ENCODE measurements at regions not wholly inside any gene's neighbourhood (a gene's known extent, or its start where the extent isn't known, plus 50 kb on each side); places are given as distances from the start of the nearest gene placed in this dataset.

DNA sequence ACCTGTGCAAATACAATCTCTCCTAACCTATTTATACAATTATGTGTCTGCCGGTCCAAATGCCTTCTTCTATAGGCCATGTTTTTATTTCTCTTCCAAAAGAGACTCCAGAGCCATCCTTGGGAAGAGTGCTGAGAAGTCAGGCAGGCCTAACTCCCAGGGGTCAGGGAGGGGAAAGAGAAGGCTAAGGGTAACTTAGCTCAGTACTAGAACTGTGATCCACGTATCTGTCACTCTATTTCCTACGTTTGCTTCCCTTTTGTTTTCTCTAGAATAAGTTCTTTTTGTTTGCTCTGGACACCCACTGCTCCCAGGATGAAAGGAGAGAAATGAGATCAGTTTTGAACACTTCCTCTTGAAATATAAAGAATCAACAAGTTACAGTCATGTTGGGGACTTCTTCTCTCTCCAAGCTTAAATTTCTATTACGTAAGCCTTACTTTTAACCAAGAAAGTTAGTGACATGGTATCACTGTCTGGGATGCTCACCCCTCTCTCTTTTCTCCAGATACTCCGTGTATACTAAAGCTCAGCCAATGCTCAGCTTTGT lies 79.2 kb downstream of the DAD1 start:
- WGBS, 2 experiments (ENCODE audit: extremely low coverage in 2 of 2, insufficient read length in 1 of 2): no CpG with 5 or more reads among the region's 5 CpGs
- ATAC-seq (ENCODE audit: low read depth): no peak
- Histone ChIP-seq H2AFZ (replicated peaks; ENCODE audit: low read length, poor library complexity) (no peak overlapping the region), H3K14ac (replicated peaks; ENCODE audit: low read depth, low read length) (peak overlapping the region; percentile 19; the same call in 1 of the 2 replicates), H3K36me3 (ENCODE audit: control insufficient read depth, insufficient read depth, low read length) (no peaks in the 10 kb centered on the region), H3K56ac (ENCODE audit: extremely low read depth, insufficient read depth, low read length) (no peak overlapping the region), H4K8ac (ENCODE audit: low read depth in 2 of 2, low read length in 2 of 2) (no peak overlapping the region), H2BK15ac (ENCODE audit: low read depth, low read length) (no peak overlapping the region; the same call in 2 of the 3 replicates), H2AK9ac (replicated peaks; ENCODE audit: low read depth, low read length, poor library complexity) (no peak overlapping the region), H4K91ac (ENCODE audit: insufficient read depth, low read depth, low read length) (no peak overlapping the region), H4K20me1 (ENCODE audit: insufficient read depth, low read length) (no peaks in the 10 kb centered on the region), H3K9ac (ENCODE audit: low read depth, low read length) (no peak overlapping the region), H3K79me1 (ENCODE audit: low read depth in 1 of 2, low read length in 2 of 2) (no peaks in the 10 kb centered on the region), H3K4me3 (ENCODE audit: insufficient read depth, low read depth, low read length) (no peak overlapping the region), H2BK120ac (ENCODE audit: low read depth, low read length) (peak overlapping the region; percentile 30; the same call in 1 of the 2 replicates), H3K18ac (ENCODE audit: low read depth, low read length) (peak overlapping the region; percentile 23; the same call in 1 of the 2 replicates), H3K27me3 (ENCODE audit: control insufficient read depth, insufficient read depth, low read length) (peaks cover 7% of the 10 kb centered on the region), H2AK5ac (ENCODE audit: low read depth, low read length) (no peak overlapping the region), H2BK5ac (ENCODE audit: low read depth, low read length, poor library complexity, severe bottlenecking) (no peak overlapping the region), H4K5ac (ENCODE audit: low read depth, low read length) (no peak overlapping the region), H3K4me2 (ENCODE audit: low read depth, low read length) (no peak overlapping the region), H3K4ac (ENCODE audit: low read depth, low read length) (no peak overlapping the region), H3K4me1 (ENCODE audit: control insufficient read depth, insufficient read depth, low read length) (peaks cover 4% of the 10 kb centered on the region), H2BK20ac (ENCODE audit: low read depth, low read length) (no peak overlapping the region; the same call in 1 of the 2 replicates), H3K27ac (ENCODE audit: insufficient read depth, low read length) (no peak overlapping the region), H3K9me1 (ENCODE audit: insufficient read depth, low read length) (no peaks in the 10 kb centered on the region), H3K9me3 (ENCODE audit: control insufficient read depth, insufficient read depth, low read length) (no peaks in the 10 kb centered on the region), H3K23ac (ENCODE audit: low read depth, low read length) (no peak overlapping the region)
- in situ Hi-C loops (cut with MboI; ENCODE audit: low sequenced_read_pairs): no loop called here
- BruUV-seq (replicated peaks): no TSS peak
- intact Hi-C loops (cut with micrococcal nuclease): no loop called here
- dilution Hi-C loops (cut with HindIII; ENCODE audit: low sequenced_read_pairs, unreplicated experiment): no loop called here
- DNase-seq: no peak
- CTCF ChIA-PET: interaction anchor here (0.7 to 1.6 kb wide), 3 partner anchors 12 to 224 kb away, joined by 3 to 4 read pairs (median 3); no protein-coding TSS in a partner anchor
- POLR2A ChIA-PET (ENCODE audit: unreplicated experiment): no interaction called here
- TF ChIP-seq FOS (IDR thresholded peaks at IDR 0.05; ENCODE audit: low read depth, low read length): no peak
- TF ChIP-seq RAD21 (IDR thresholded peaks at IDR 0.05; ENCODE audit: low read length): no peak
- TF ChIP-seq CEBPB (IDR thresholded peaks at IDR 0.05; ENCODE audit: low read depth, low read length): no peak
- TF ChIP-seq MAFK (IDR thresholded peaks at IDR 0.05; ENCODE audit: low read depth, low read length): no peak
- no peak for TF ChIP-seq RFX5 (IDR thresholded peaks at IDR 0.05; ENCODE audit: low read depth, low read length)
- TF ChIP-seq MAZ (IDR thresholded peaks at IDR 0.05; ENCODE audit: borderline replicate concordance, low read depth, low read length): no peak
- TF ChIP-seq, protein P1, sequence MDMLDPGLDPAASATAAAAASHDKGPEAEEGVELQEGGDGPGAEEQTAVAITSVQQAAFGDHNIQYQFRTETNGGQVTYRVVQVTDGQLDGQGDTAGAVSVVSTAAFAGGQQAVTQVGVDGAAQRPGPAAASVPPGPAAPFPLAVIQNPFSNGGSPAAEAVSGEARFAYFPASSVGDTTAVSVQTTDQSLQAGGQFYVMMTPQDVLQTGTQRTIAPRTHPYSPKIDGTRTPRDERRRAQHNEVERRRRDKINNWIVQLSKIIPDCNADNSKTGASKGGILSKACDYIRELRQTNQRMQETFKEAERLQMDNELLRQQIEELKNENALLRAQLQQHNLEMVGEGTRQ (IDR thresholded peaks at IDR 0.05; ENCODE audit: low read depth, low read length): no peak
- TF ChIP-seq NFE2L2 (IDR thresholded peaks at IDR 0.05; ENCODE audit: low read depth, low read length): no peak
- no peak for TF ChIP-seq POLR2A (IDR thresholded peaks at IDR 0.05; ENCODE audit: low read depth, low read length)
- no peak for TF ChIP-seq CHD1 (IDR thresholded peaks at IDR 0.05; ENCODE audit: low read depth, low read length)
- TF ChIP-seq RCOR1 (IDR thresholded peaks at IDR 0.05; ENCODE audit: insufficient replicate concordance, low read length): no peak
- no peak for TF ChIP-seq MXI1 (IDR thresholded peaks at IDR 0.05; ENCODE audit: borderline replicate concordance, low read depth, low read length)
- no peak for TF ChIP-seq BHLHE40 (IDR thresholded peaks at IDR 0.05; ENCODE audit: low read depth, low read length)

Data from IMR-90 (cell line).